LNCAP (cell line): ENCODE measurements at regions not wholly inside any gene's neighbourhood (a gene's known extent, or its start where the extent isn't known, plus 50 kb on each side); places are given as distances from the start of the nearest gene placed in this dataset.

Experiments
- TF ChIP-seq, protein P1 (sequence below): fragments of 450-650 bp; IDR thresholded peaks from 2 replicates; pipeline ENCODE4 v1.5.1; 2017; ENCODE audit warnings: mild to moderate bottlenecking

DNA sequence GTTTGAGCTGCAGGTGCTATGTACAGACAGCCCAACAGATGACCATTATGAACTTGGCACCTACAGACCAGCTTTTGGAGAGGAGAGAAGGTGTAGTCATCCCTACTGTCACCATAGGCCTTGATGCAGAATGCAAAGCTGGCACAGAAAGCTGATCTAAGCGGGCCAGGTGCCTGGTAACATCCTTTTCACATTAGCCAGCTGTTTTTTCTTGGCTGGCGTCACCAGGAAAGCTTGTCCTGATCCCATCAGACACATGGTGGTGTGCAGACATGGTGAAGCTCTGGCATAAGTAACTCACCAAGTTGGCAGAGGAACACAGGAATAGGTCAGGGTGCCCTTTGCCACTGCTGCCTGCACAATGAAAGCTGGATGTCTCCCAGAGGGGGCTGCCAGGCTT lies 97.2 kb upstream of the MB21D2 start:
- TF ChIP-seq, protein P1, sequence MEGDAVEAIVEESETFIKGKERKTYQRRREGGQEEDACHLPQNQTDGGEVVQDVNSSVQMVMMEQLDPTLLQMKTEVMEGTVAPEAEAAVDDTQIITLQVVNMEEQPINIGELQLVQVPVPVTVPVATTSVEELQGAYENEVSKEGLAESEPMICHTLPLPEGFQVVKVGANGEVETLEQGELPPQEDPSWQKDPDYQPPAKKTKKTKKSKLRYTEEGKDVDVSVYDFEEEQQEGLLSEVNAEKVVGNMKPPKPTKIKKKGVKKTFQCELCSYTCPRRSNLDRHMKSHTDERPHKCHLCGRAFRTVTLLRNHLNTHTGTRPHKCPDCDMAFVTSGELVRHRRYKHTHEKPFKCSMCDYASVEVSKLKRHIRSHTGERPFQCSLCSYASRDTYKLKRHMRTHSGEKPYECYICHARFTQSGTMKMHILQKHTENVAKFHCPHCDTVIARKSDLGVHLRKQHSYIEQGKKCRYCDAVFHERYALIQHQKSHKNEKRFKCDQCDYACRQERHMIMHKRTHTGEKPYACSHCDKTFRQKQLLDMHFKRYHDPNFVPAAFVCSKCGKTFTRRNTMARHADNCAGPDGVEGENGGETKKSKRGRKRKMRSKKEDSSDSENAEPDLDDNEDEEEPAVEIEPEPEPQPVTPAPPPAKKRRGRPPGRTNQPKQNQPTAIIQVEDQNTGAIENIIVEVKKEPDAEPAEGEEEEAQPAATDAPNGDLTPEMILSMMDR = no peak

DNA sequence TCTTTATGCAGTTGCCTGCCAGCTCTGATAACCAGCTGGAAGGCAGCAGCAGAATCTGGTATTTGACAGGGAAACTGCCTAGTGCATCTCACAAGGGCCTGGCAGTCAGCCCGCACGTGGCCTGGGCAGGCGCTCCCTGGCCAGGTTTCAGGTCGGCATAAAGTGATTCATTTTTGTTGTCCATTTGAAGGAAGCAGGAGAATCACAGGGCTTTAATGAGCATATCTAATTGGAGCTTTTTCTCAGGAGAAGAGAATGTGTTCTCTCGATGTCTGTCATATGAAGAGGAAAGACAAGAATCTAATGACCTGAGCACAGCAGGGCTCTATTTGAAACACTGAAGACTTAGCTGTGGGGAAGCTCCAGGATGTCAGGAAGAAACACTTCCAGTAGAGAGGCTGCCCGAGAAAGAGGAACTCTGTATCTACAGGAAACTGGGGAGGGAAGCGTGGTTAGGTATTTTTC lies 98.8 kb upstream of the MB21D2 start:
- TF ChIP-seq, protein P1 = no peak

DNA sequence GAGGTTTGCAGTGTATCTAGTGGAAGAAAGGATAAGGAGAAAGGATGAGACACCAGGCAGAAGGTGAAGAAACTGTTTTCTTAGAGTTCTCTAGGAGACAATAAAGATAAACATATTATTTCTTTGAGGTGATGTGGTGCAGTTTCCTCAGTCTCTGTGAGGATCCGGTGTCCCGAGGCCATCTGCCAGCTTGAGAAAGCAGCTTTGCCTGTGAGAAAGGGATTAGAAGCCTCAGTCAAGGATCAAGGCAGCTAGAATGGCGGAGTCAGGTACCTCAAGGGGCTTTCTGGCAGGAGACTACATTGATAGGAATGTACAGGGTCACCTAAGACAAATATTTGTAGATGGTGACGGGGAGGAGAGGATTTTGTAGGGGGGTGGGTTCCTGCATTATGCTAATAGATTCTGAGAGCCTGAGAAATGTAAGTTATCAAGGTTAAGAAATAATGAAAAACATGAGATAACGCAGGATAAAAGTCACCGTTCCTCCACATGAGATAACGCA lies 103.9 kb upstream of the MB21D2 start:
- TF ChIP-seq, protein P1 = no peak

DNA sequence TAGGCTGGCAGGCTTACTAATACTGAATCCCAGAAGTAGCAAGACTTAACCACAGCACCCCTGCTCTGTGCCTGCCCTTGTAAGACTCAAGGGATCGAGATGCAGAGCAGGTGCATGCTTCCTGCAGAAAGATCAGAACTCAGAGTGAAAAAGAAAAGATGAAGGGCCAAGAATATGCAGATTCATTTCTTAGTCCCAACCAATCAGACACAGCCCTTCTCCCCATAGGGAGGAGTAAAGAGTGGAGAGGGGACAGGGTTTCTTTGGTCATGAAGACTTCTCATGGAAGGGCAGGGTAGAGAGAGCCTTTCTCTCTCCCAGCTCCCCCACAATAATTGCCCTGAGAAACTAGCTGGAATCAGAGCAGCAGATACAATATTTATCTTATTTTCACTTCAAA lies 105.6 kb upstream of the MB21D2 start:
- TF ChIP-seq, protein P1 = no peak

DNA sequence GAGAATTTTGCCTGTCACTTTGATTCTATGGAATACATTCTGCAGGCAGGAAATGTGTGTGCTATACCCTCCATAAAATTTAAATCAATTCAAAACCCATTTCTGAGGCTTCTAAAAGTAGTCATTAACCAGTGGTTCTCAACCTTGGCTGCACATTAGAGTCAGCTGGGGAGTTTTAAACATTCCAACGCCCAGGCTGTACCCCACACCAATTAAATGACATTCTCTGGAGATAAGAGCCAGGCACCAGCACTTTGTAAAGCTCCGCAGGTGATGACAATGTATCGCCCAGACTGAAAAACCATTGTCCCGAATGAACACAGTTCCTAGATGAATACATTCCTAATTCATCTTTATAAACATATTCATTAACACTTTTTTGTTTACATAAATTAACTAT lies 110.6 kb upstream of the MB21D2 start:
- TF ChIP-seq, protein P1 = no peak

DNA sequence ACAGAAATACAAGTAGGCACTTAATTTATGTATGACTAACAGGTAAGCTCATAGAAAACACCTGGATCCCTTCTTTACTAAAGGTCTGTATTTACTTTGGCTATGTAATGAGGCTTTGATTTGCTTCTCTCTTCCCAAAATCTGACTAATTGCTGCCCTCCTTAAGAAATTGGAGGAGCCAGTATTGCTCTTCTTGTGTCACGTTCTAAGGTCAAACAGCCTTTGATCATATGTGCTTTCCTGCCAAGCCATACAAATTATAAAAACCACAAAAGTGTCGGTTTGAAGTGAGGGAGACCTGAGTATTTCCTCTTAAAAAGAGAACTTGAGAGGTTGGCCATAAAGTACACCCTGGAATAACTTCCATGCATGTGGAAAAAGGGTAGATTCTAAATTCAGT lies 112.1 kb upstream of the MB21D2 start:
- TF ChIP-seq, protein P1 = no peak

DNA sequence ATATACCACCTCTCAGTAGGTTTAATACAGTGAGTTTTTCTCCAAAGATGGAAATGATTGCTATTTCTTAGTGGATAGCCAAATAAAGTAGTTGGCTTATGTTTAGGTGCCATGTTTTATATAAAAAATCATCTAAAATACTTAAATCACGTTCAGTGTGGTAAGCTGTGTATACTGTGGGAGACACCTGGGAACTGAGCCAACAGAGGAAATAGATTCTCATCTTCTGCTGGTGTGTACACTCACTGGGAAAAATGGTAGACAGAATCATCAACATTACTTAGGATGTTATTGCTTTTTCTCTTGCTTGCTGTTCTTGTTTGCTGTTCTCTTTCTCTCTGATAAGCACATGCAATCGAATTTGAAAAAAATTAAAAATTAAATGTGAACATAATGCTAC lies 112.6 kb upstream of the MB21D2 start:
- TF ChIP-seq, protein P1 = no peak

DNA sequence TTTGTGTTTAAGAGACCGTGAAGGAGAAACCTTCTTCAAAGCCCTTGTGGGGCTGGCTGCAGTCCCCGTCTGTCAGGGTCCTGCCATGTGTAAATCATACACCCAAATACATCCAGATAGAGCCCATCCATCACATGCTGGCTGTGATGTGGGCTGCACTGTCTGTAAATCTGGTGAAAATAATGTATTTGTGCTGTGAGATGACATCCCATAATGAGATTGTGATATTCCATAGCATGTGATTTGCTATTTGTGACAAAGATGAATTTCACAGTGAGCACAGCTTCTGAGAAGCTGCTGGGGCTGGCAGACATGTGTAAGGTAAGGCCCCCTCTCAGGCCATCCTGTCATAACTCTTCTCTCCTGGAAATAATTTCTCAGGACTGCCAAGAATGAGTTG lies 114.3 kb upstream of the MB21D2 start:
- TF ChIP-seq, protein P1 = no peak
